ENCODE measurements at regions not wholly inside any gene's neighbourhood (a gene's known extent, or its start where the extent isn't known, plus 50 kb on each side); places are given as distances from the start of the nearest gene placed in this dataset.

DNA sequence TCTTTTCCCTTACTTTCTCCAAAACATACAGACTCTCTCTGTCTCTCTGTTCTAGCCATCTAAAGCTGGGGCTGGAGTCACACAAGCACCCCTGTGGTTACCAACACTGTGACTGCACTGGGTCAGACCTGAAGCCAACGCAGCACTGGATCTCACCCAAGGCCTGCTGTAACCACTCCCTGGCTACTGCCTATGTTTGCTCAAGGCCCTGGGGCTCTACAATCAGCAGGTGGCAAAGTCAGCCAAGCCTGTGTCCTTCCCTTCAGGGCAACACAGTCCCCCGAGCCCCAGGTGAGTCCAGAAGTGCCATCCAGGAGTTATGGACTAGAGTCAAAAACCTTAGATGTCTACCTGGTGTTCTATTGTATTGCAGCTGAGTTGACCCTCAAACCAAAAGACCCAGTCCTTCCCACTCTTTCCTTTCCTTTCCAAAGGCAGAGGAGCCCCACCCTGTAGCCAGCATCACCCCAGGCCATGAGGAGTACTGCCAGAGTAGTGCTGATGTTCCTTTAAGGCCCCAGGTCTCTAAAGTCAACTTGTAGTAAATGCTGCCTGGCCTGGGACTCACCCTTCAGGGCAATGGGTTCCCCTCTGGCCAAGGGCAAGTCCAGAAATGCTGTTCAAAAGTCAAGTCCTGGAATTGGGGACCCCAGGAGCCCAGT, 58.8 kb upstream of the RAP2C start:
- no peak for ATAC-seq (ENCODE audit: low read depth)
- Histone ChIP-seq H2AFZ (ENCODE audit: insufficient read depth, low read depth, low read length, poor library complexity, severe bottlenecking) (no peak overlapping the region), H3K4me1 (ENCODE audit: control insufficient read depth in 2 of 2, insufficient read depth in 2 of 2, low read length in 2 of 2) (no peaks in the 10 kb centered on the region), H3K36me3 (replicated peaks in 1 of 2; ENCODE audit: control extremely low read depth in 1 of 2, control insufficient read depth in 1 of 2, extremely low read depth in 1 of 2, insufficient read depth in 2 of 2, low read length in 1 of 2) (no peaks in the 10 kb centered on the region), H3K27ac (ENCODE audit: low read length in 2 of 2) (no peak overlapping the region), H3K27me3 (replicated peaks in 1 of 4; ENCODE audit: control extremely low read depth in 1 of 4, control insufficient read depth in 3 of 4, insufficient read depth in 4 of 4, low read length in 3 of 4) (no peaks in the 10 kb centered on the region), H3K79me2 (ENCODE audit: control insufficient read depth, insufficient read depth, low read length) (no peaks in the 10 kb centered on the region), H3K9ac (ENCODE audit: low read length) (no peak overlapping the region), H4K20me1 (ENCODE audit: control insufficient read depth, insufficient read depth, low read length, poor library complexity, severe bottlenecking) (no peaks in the 10 kb centered on the region), H3K4me3 (ENCODE audit: control extremely low read depth in 1 of 5, extremely low read depth in 1 of 5, insufficient read depth in 1 of 5, low read depth in 2 of 5, low read length in 4 of 5) (no peak overlapping the region), H3K4me2 (replicated peaks; ENCODE audit: low read depth, low read length, poor library complexity, severe bottlenecking) (no peak overlapping the region), H3K9me3 (ENCODE audit: control extremely low read depth in 1 of 3, control insufficient read depth in 2 of 3, insufficient read depth in 1 of 3, low read length in 2 of 3) (no peaks in the 10 kb centered on the region)
- Mint-ChIP-seq H3K27me3 (no peaks in the 10 kb centered on the region), H3K27ac (no peak overlapping the region), H3K4me1 (no peaks in the 10 kb centered on the region), H3K9me3 (ENCODE audit: insufficient read depth) (no peaks in the 10 kb centered on the region), H3K4me3 (no peak overlapping the region)
- DNase-seq = no peak
- WGBS (ENCODE audit: insufficient coverage) = 100% methylated on average over 1 of the region's 2 CpGs
- intact Hi-C loops (cut with micrococcal nuclease) = no loop called here
- TF ChIP-seq, protein P1, sequence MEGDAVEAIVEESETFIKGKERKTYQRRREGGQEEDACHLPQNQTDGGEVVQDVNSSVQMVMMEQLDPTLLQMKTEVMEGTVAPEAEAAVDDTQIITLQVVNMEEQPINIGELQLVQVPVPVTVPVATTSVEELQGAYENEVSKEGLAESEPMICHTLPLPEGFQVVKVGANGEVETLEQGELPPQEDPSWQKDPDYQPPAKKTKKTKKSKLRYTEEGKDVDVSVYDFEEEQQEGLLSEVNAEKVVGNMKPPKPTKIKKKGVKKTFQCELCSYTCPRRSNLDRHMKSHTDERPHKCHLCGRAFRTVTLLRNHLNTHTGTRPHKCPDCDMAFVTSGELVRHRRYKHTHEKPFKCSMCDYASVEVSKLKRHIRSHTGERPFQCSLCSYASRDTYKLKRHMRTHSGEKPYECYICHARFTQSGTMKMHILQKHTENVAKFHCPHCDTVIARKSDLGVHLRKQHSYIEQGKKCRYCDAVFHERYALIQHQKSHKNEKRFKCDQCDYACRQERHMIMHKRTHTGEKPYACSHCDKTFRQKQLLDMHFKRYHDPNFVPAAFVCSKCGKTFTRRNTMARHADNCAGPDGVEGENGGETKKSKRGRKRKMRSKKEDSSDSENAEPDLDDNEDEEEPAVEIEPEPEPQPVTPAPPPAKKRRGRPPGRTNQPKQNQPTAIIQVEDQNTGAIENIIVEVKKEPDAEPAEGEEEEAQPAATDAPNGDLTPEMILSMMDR (IDR thresholded peaks at IDR 0.05) = no peak
- no peak for TF ChIP-seq EZH2 (IDR thresholded peaks at IDR 0.05; ENCODE audit: borderline replicate concordance, insufficient read depth, low read depth, low read length, poor library complexity, severe bottlenecking)
- ChIA-PET POLR2A (no interaction called here), CTCF (no interaction called here)

DNA sequence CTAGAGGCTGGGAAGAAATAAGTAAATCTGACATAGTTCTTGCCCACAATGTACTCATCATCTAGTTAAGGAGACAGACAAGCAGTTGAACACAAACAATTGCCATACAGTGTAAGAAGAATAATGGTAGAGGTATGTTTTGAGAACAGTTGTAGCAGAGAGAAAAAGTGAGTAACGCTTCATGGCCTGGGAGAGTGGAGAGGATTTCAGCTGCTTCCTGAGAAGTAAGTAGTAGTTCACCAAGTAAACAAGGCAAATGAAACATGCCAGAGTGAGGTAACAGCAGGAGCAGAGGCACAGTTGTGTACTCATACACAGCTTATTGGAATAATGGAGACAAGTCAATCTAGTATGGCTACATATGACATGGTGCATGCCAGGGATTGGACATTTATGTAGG, 53.6 kb upstream of the RAP2C start:
- ATAC-seq (ENCODE audit: low read depth) (no peak), DNase-seq (no peak)
- H3K4me1 ChIP-seq (ENCODE audit: control insufficient read depth in 2 of 2, insufficient read depth in 2 of 2, low read length in 2 of 2) = no peaks in the 10 kb centered on the region
- H3K27me3 ChIP-seq (replicated peaks in 1 of 4; ENCODE audit: control extremely low read depth in 1 of 4, control insufficient read depth in 3 of 4, insufficient read depth in 4 of 4, low read length in 3 of 4) = no peaks in the 10 kb centered on the region
- Mint-ChIP-seq H3K4me3 (no peak overlapping the region), H3K4me1 (no peaks in the 10 kb centered on the region), H3K9me3 (ENCODE audit: insufficient read depth) (no peaks in the 10 kb centered on the region), H3K27me3 (no peaks in the 10 kb centered on the region), H3K27ac (no peak overlapping the region)
- H2AFZ ChIP-seq (ENCODE audit: insufficient read depth, low read depth, low read length, poor library complexity, severe bottlenecking) = no peak overlapping the region
- intact Hi-C loops (cut with micrococcal nuclease) = no loop called here
- H3K27ac ChIP-seq (ENCODE audit: low read length in 2 of 2) = no peak overlapping the region
- no peak overlapping the region for H3K4me3 ChIP-seq (ENCODE audit: control extremely low read depth in 1 of 5, extremely low read depth in 1 of 5, insufficient read depth in 1 of 5, low read depth in 2 of 5, low read length in 4 of 5)
- H3K36me3 ChIP-seq (replicated peaks in 1 of 2; ENCODE audit: control extremely low read depth in 1 of 2, control insufficient read depth in 1 of 2, extremely low read depth in 1 of 2, insufficient read depth in 2 of 2, low read length in 1 of 2) = no peaks in the 10 kb centered on the region
- CTCF ChIA-PET = interaction anchor here (1.9 kb wide), 1 partner anchor 20 kb away, joined by 5 read pairs; no protein-coding TSS in a partner anchor
- H3K9me3 ChIP-seq (ENCODE audit: control extremely low read depth in 1 of 3, control insufficient read depth in 2 of 3, insufficient read depth in 1 of 3, low read length in 2 of 3) = no peaks in the 10 kb centered on the region
- no peak overlapping the region for H3K4me2 ChIP-seq (replicated peaks; ENCODE audit: low read depth, low read length, poor library complexity, severe bottlenecking)
- H3K9ac ChIP-seq (ENCODE audit: low read length) = no peak overlapping the region
- H4K20me1 ChIP-seq (ENCODE audit: control insufficient read depth, insufficient read depth, low read length, poor library complexity, severe bottlenecking) = no peaks in the 10 kb centered on the region
- H3K79me2 ChIP-seq (ENCODE audit: control insufficient read depth, insufficient read depth, low read length) = no peaks in the 10 kb centered on the region
- WGBS (ENCODE audit: insufficient coverage) = no CpG with 5 or more reads among the region's 1 CpG
- TF ChIP-seq EZH2 (IDR thresholded peaks at IDR 0.05; ENCODE audit: borderline replicate concordance, insufficient read depth, low read depth, low read length, poor library complexity, severe bottlenecking) = no peak
- TF ChIP-seq, protein P1 (IDR thresholded peaks at IDR 0.05) = no peak
- POLR2A ChIA-PET = no interaction called here

All from B cell (primary cell).